ENCODE measurements at regions not wholly inside any gene's neighbourhood (a gene's known extent, or its start where the extent isn't known, plus 50 kb on each side); places are given as distances from the start of the nearest gene placed in this dataset.

DNA sequence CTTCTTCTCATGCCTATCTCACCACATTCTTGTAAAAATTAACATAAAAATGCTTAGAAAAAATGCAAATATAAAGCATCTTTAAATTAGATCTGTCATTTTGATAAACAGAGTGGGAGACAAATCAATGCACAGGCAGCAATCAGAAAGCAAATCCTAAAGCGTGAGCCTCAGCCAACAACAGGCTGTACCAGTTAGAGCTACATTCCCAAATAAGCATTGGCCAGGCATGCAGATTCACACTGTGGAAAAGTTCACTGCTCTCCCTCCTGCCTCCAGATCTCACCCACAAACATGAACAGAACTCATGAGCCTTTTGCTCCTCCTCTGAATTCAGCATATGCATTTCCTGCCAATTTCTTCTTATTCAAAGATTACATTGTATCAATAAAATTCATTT, 115.2 kb upstream of the FAT3 start:
- TF ChIP-seq, protein P1, sequence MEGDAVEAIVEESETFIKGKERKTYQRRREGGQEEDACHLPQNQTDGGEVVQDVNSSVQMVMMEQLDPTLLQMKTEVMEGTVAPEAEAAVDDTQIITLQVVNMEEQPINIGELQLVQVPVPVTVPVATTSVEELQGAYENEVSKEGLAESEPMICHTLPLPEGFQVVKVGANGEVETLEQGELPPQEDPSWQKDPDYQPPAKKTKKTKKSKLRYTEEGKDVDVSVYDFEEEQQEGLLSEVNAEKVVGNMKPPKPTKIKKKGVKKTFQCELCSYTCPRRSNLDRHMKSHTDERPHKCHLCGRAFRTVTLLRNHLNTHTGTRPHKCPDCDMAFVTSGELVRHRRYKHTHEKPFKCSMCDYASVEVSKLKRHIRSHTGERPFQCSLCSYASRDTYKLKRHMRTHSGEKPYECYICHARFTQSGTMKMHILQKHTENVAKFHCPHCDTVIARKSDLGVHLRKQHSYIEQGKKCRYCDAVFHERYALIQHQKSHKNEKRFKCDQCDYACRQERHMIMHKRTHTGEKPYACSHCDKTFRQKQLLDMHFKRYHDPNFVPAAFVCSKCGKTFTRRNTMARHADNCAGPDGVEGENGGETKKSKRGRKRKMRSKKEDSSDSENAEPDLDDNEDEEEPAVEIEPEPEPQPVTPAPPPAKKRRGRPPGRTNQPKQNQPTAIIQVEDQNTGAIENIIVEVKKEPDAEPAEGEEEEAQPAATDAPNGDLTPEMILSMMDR (IDR thresholded peaks at IDR 0.05) = no peak
- TF ChIP-seq TCF7L2 (IDR thresholded peaks at IDR 0.05; ENCODE audit: low read depth, low read length) (no peak), SIN3A (IDR thresholded peaks at IDR 0.05; ENCODE audit: borderline replicate concordance, insufficient read depth, low read depth, low read length) (no peak), POLR2AphosphoS5 (IDR thresholded peaks at IDR 0.05; ENCODE audit: low read depth, low read length) (no peak)
